Transverse colon (tissue), 4 donors: ENCODE measurements at regions not wholly inside any gene's neighbourhood (a gene's known extent, or its start where the extent isn't known, plus 50 kb on each side); places are given as distances from the start of the nearest gene placed in this dataset.

Source experiments
- DNase-seq: peaks from one replicate; pipeline ENCODE4 v3.0.0-alpha.2; 2019
- H3K27ac ChIP-seq, 4 donors: fragments of 200-600 bp; sonication (generic); 2 replicates each; pipeline ENCODE4 v1.5.1; 2016 to 2018; ENCODE audit warnings: inconsistent platforms in 4 of 4
- H3K27me3 ChIP-seq: fragments of 200-600 bp; sonication (generic); 2 replicates; pipeline ENCODE4 v1.5.1; 2017; ENCODE audit warnings: inconsistent platforms
- H3K36me3 ChIP-seq, 4 donors: fragments of 200-600 bp; sonication (generic); 2 replicates each; pipeline ENCODE4 v1.5.1; 2017 to 2019; ENCODE audit warnings: inconsistent platforms in 4 of 4
- H3K4me1 ChIP-seq, 4 donors: fragments of 200-600 bp; sonication (generic); 2 replicates each; pipeline ENCODE4 v1.5.1; 2017 to 2020; ENCODE audit warnings: inconsistent platforms in 4 of 4
- H3K4me3 ChIP-seq, 4 donors: fragments of 200-600 bp; sonication (generic); 1 replicate in 1 of 4; 2 replicates in 3 of 4; pipeline versions ENCODE4 v1.5.1 to v1.6.1; 2017 to 2019; ENCODE audit warnings: inconsistent platforms in 4 of 4
- H3K9me3 ChIP-seq, 2 donors: fragments of 200-600 bp; sonication (generic); 2 replicates each; pipeline ENCODE4 v1.5.1; 2017 to 2019; ENCODE audit warnings: inconsistent platforms in 2 of 2
- CTCF ChIP-seq, 5 experiments: fragments of 200-600 bp in 3 of 5; fragments of 450-650 bp in 2 of 5; sonication (generic) in 3 of 5; IDR thresholded peaks; 1 replicate in 2 of 5; 2 replicates in 3 of 5; pipeline ENCODE4 v1.5.1; 2016 to 2017; ENCODE audit warnings: antibody characterized with exemption in 5 of 5, inconsistent platforms in 3 of 5, mild to moderate bottlenecking in 2 of 5, moderate library complexity in 1 of 5
- EP300 ChIP-seq: sonication (generic); formaldehyde crosslinking; IDR thresholded peaks from one replicate; pipeline ENCODE4 v1.6.1; 2017; ENCODE audit warnings: antibody characterized with exemption, low read depth
- POLR2A ChIP-seq: fragments of 450-650 bp; IDR thresholded peaks from one replicate; pipeline ENCODE4 v1.6.1; 2016; ENCODE audit warnings: antibody characterized with exemption, mild to moderate bottlenecking, moderate library complexity
- POLR2AphosphoS5 ChIP-seq, 3 donors: sonication (generic); formaldehyde crosslinking; IDR thresholded peaks; one replicate each; pipeline ENCODE4 v1.6.1; 2016; ENCODE audit warnings: antibody characterized with exemption in 3 of 3
- WGBS, 2 donors: methylation state at CpG; one replicate each; pipeline ENCODE4 v1.1.5; 2018; ENCODE audit warnings: low coverage in 1 of 2; 5-methylcytosine and 5-hydroxymethylcytosine counted together
- in situ Hi-C, 4 donors: fragments of 200-750 bp; cut with MboI; loops; one replicate each; pipeline versions ENCODE4 v1.15.0 to v1.15.1; 2017; ENCODE audit warnings: low sequenced_read_pairs in 3 of 4, low pct_ligation_motif_present in 1 of 4, low pct_unique_long_range_greater_than_20kb in 1 of 4
- intact Hi-C: fragments of 100-400 bp; cut with DNase I; formaldehyde crosslinking; loops from one replicate; pipeline ENCODE4 v1.15.1; 2023; ENCODE audit warnings: low total_unique reads

DNA sequence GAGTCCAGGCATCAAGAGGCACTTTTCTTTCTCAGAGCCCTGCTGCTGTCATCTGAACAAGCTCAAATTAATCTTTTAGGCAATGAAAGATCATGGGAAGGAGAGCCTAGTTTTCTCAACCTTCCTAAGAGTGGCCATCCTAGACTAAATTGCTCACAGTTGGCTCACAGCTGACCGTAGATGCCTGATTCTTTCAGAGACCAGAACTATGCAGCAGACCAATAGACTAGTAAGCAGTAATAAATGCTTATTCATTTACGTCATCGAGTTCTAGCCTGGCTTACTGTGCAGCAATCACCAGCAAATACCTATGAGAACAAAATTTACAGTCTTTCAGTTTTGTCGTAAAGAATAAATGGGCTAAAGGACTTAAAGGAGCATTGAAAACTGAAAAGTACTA, 602.9 kb upstream of the GHITM start:
- intact Hi-C loops: no loop called here
- H3K4me3 ChIP-seq: no peak overlapping the region
- in situ Hi-C loops: no loop called here
- no peak for DNase-seq
- H3K4me1 ChIP-seq: peaks cover 0 to 7% (median 0%) of the 10 kb centered on the region in 4 donors
- no peaks in the 10 kb centered on the region for H3K27me3 ChIP-seq
- TF ChIP-seq POLR2A (no peak), EP300 (no peak), POLR2AphosphoS5 (IDR thresholded peaks at IDR 0.05) (no peak), CTCF (IDR thresholded peaks at IDR 0.05) (no peak)
- 86 to 88% methylated on average over 3 to 4 of the region's 4 CpGs for WGBS, 2 donors
- H3K9me3 ChIP-seq: no peaks in the 10 kb centered on the region
- H3K36me3 ChIP-seq: no peaks in the 10 kb centered on the region
- no peak overlapping the region for H3K27ac ChIP-seq

DNA sequence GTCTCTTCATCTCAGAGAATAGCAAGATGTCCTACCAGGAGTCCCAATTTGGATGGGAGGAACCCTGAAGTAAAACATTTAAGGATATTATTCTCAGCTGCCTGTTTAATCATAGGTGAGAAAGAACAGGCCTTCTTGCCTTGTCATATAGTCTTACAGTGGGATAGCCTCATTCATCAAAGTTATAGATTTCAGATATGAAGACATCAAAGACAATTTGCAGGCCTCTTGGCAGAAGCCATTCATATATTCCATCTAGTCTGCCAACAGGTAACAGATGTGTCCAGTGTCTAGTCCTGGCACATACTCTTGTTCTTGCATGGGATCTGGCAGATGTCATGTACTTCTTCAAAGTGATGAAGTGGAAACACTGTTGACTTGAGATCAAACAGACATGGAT, 601.3 kb upstream of the GHITM start:
- H3K27me3 ChIP-seq: no peaks in the 10 kb centered on the region
- no peak overlapping the region for H3K4me3 ChIP-seq
- in situ Hi-C loops (no loop called here), intact Hi-C loops (no loop called here)
- H3K36me3 ChIP-seq: no peaks in the 10 kb centered on the region
- DNase-seq: no peak
- H3K27ac ChIP-seq: no peak overlapping the region
- TF ChIP-seq EP300 (no peak), POLR2A (no peak), CTCF (IDR thresholded peaks at IDR 0.05) (no peak), POLR2AphosphoS5 (IDR thresholded peaks at IDR 0.05) (peak in 2 of 3 donors; percentile 45 to 54)
- peaks cover 0 to 7% (median 1%) of the 10 kb centered on the region in 4 donors for H3K4me1 ChIP-seq
- H3K9me3 ChIP-seq: no peaks in the 10 kb centered on the region

DNA sequence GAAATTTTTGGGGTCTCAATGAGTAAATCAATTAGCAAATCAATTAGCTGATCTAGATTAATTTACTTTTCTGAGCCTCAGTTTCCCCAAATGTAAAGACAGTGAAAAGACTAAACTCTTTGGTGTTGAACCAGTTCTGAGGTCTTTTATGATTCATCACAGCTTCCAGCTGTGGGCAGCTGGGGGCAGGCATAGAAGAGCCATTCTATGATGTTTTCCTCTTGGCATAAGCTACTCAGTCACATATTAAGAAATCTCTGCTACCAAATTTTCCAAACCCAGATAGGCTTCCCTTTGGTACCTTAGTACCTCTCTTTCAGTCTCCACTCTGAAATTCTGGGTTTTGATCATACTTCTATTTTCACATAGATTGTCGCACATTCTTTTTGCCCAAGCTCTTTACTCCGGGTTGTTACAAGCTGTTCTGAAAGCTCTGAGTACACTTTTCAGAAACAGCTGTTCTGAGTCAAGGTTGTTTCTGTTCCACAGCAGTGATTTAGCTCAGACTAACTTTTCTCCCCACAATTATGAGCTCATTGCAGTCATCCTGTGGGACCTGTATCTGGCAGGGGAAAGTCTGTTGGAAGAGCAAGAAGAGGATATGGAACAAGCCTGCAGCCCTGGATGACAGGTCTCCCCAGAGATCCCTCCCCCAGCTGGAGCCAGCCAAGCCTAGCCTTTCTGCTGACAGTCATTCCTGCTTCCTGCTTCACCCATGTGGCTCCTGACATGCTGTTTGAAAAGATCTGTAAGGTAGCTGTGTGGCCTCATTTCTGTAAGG, 599.6 kb upstream of the GHITM start:
- intact Hi-C loops: no loop called here
- peak; percentile 30 for DNase-seq
- Histone ChIP-seq H3K36me3 (no peaks in the 10 kb centered on the region), H3K27ac (peak overlapping the region in 2 of 4 donors; percentile 31 to 41), H3K27me3 (no peaks in the 10 kb centered on the region), H3K4me3 (no peak overlapping the region), H3K4me1 (peaks cover 0 to 11% (median 3%) of the 10 kb centered on the region in 4 donors), H3K9me3 (no peaks in the 10 kb centered on the region)
- in situ Hi-C loops: no loop called here
- 49% methylated on average over 2 of the region's 2 CpGs for WGBS, 2 donors
- TF ChIP-seq POLR2AphosphoS5 (IDR thresholded peaks at IDR 0.05) (peak in 1 of 3 donors; percentile 26), EP300 (no peak), CTCF (IDR thresholded peaks at IDR 0.05) (no peak), POLR2A (no peak)

DNA sequence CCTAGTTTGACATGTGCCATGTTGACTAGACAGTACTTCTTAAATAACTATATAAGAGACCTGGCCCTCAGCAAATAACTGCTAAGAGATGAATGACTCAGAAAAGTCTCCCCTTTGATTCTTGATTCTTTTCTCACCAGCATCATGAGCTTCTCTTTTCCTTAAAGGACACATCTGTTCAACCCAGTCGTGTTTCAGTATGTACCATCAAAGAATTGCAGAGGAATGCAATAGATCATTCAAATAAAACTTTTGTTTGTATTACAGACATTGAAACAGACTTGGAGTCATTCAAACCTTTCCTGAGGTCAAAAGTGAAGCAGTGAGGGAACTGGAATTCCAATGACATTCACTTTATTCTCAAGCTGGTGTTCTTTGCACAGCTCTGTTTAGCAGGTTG, 598.3 kb upstream of the GHITM start:
- 5 to 16% methylated on average over 1 of the region's 1 CpG for WGBS, 2 donors
- DNase-seq: no peak
- H3K36me3 ChIP-seq: no peaks in the 10 kb centered on the region
- in situ Hi-C loops (no loop called here), intact Hi-C loops (no loop called here)
- TF ChIP-seq POLR2AphosphoS5 (IDR thresholded peaks at IDR 0.05) (no peak), CTCF (IDR thresholded peaks at IDR 0.05) (no peak), EP300 (no peak), POLR2A (no peak)
- peak overlapping the region in 1 of 4 donors; percentile 41 for H3K27ac ChIP-seq
- no peak overlapping the region for H3K4me3 ChIP-seq
- no peaks in the 10 kb centered on the region for H3K27me3 ChIP-seq
- H3K9me3 ChIP-seq: no peaks in the 10 kb centered on the region
- H3K4me1 ChIP-seq: peaks cover 0 to 11% (median 3%) of the 10 kb centered on the region in 4 donors
